K562 (cell line): ENCODE measurements at regions not wholly inside any gene's neighbourhood (a gene's known extent, or its start where the extent isn't known, plus 50 kb on each side); places are given as distances from the start of the nearest gene placed in this dataset.

Source experiments
- ARID4B ChIP-seq: sonication (generic); formaldehyde crosslinking; IDR thresholded peaks from 2 replicates; pipeline ENCODE4 v1.8.0; 2022; ENCODE audit warnings: mild to moderate bottlenecking, missing genetic modification reagents
- CBFA2T2 ChIP-seq: fragments of 450-650 bp; conservative IDR thresholded peaks from 2 replicates; pipeline ENCODE4 v1.6.1; 2017; ENCODE audit warnings: mild to moderate bottlenecking
- FOXK2 ChIP-seq, 2 experiments: fragments of 450-650 bp; IDR thresholded peaks in 1 of 2; conservative IDR thresholded peaks in 1 of 2; 2 replicates each; pipeline ENCODE4 v1.6.1; 2016; ENCODE audit warnings: low read depth in 2 of 2, mild to moderate bottlenecking in 1 of 2
- FOXM1 ChIP-seq, 2 experiments: fragments of 450-650 bp in 1 of 2; sonication (generic) in 1 of 2; formaldehyde crosslinking in 1 of 2; IDR thresholded peaks; 2 replicates each; pipeline versions ENCODE4 v1.6.1 to v1.9.0; 2017 to 2022; ENCODE audit warnings: low read depth in 2 of 2, mild to moderate bottlenecking in 2 of 2, missing genetic modification reagents in 1 of 2, moderate library complexity in 1 of 2
- HMGN3 ChIP-seq: IDR thresholded peaks from 2 replicates; pipeline ENCODE4 v1.6.1; 2011; ENCODE audit warnings: borderline replicate concordance, low read depth, mild to moderate bottlenecking, mixed read lengths, low read length; ENCODE audit not compliant: insufficient read length; ENCODE audit errors: extremely low read depth
- KDM4B ChIP-seq, 2 experiments: fragments of 450-650 bp in 1 of 2; sonication (generic) in 1 of 2; IDR thresholded peaks; 2 replicates each; pipeline ENCODE4 v1.6.1; 2016 to 2017; ENCODE audit warnings: borderline replicate concordance in 2 of 2, antibody characterized with exemption in 1 of 2, low read depth in 1 of 2, mild to moderate bottlenecking in 1 of 2
- KDM5B ChIP-seq: fragments of 200-600 bp; sonication (generic); IDR thresholded peaks from 2 replicates; pipeline ENCODE4 v1.6.1; 2012; ENCODE audit warnings: low read depth, mild to moderate bottlenecking, moderate library complexity, low read length, control low read depth, inconsistent platforms; ENCODE audit not compliant: insufficient replicate concordance
- LEF1 ChIP-seq: fragments of 450-650 bp; IDR thresholded peaks from 2 replicates; pipeline ENCODE4 v1.6.1; 2016; ENCODE audit warnings: mild to moderate bottlenecking
- MAFK ChIP-seq: IDR thresholded peaks from 2 replicates; pipeline ENCODE4 v1.6.1; 2011; ENCODE audit warnings: low read length, improper control_type of control experiment
- MECOM ChIP-seq: fragments of 250-450 bp; sonication (Bioruptor Pico); IDR thresholded peaks from 2 replicates; pipeline ENCODE4 v1.8.0; 2022; ENCODE audit warnings: inconsistent platforms
- NEUROD1 ChIP-seq: fragments of 150-350 bp; IDR thresholded peaks from 2 replicates; pipeline ENCODE4 v1.6.1; 2014; ENCODE audit warnings: borderline replicate concordance, low read length, low read depth; ENCODE audit not compliant: partially characterized antibody
- POLR2AphosphoS2 ChIP-seq: IDR thresholded peaks from 2 replicates; pipeline ENCODE4 v1.6.1; 2012; ENCODE audit warnings: low read length, improper control_type of control experiment
- TEAD2 ChIP-seq: fragments of 450-650 bp; IDR thresholded peaks from 2 replicates; pipeline ENCODE4 v1.6.1; 2016; ENCODE audit warnings: missing genetic modification characterization, control low read depth, missing compliant biosample characterization
- TF ChIP-seq, protein P1 (sequence below): fragments of 450-650 bp; formaldehyde crosslinking; IDR thresholded peaks from 2 replicates; pipeline ENCODE4 v1.4.0; 2020; ENCODE audit warnings: mild to moderate bottlenecking, moderate library complexity

GRCh38 chr3:32056559-32057290 is 49.7 kb upstream of the GPD1L start (continued):
- TF ChIP-seq ARID4B (CRISPR knock-in tag) (no peak), FOXM1 (IDR thresholded peaks at IDR 0.05; ENCODE audit: low read depth) (no peak), FOXM1 (CRISPR knock-in tag; IDR thresholded peaks at IDR 0.05; ENCODE audit: low read depth) (no peak), POLR2AphosphoS2 (no peak), HMGN3 (no peak), NEUROD1 (no peak), MAFK (no peak), MECOM (no peak), CBFA2T2 (no peak), FOXK2 (conservative IDR thresholded peaks at IDR 0.05 in 1 of 2, IDR thresholded peaks at IDR 0.05 in 1 of 2; ENCODE audit: low read depth in 2 of 2) (no peak), LEF1 (no peak), TEAD2 (tag) (no peak), KDM4B (IDR thresholded peaks at IDR 0.05; ENCODE audit: borderline replicate concordance in 2 of 2, low read depth in 1 of 2) (no peak), KDM5B (no peak)
- TF ChIP-seq, protein P1, sequence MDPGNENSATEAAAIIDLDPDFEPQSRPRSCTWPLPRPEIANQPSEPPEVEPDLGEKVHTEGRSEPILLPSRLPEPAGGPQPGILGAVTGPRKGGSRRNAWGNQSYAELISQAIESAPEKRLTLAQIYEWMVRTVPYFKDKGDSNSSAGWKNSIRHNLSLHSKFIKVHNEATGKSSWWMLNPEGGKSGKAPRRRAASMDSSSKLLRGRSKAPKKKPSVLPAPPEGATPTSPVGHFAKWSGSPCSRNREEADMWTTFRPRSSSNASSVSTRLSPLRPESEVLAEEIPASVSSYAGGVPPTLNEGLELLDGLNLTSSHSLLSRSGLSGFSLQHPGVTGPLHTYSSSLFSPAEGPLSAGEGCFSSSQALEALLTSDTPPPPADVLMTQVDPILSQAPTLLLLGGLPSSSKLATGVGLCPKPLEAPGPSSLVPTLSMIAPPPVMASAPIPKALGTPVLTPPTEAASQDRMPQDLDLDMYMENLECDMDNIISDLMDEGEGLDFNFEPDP (CRISPR knock-in tag), result no peak
